Astrocyte (in vitro differentiated cells and primary cell): ENCODE measurements at regions not wholly inside any gene's neighbourhood (a gene's known extent, or its start where the extent isn't known, plus 50 kb on each side); places are given as distances from the start of the nearest gene placed in this dataset.

ENCODE experiments used
- CTCF ChIP-seq: IDR thresholded peaks from 2 replicates; pipeline ENCODE4 v1.5.1; 2011; ENCODE audit warnings: low read depth, mild to moderate bottlenecking, inconsistent platforms, low read length, moderate library complexity; ENCODE audit not compliant: insufficient read depth
- EZH2 ChIP-seq: IDR thresholded peaks from 2 replicates; pipeline ENCODE4 v1.6.1; 2012; ENCODE audit warnings: mild to moderate bottlenecking, low read length, inconsistent platforms; ENCODE audit not compliant: insufficient read depth

DNA sequence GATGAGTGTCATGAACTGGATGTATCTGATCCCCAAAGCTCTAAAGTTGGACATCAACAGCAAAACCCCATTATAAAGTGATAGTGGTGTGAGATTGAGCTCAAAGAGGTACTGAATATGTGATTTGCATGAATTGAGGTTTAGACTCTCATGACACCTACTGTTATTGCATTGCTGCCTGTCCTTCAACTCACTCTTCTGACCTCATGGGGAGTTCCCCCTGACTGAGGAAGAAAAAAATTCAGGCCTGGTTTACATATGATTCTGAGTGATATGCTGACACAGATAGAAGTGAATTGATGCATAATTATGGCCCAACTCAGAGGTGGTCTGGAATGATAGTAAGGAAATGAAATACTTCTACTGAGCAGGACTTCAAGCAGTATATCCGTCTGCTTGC lies 76.2 kb upstream of the CHD1 start:
- TF ChIP-seq CTCF (no peak), EZH2 (no peak)
